ENCODE measurements at regions not wholly inside any gene's neighbourhood (a gene's known extent, or its start where the extent isn't known, plus 50 kb on each side); places are given as distances from the start of the nearest gene placed in this dataset.

DNA sequence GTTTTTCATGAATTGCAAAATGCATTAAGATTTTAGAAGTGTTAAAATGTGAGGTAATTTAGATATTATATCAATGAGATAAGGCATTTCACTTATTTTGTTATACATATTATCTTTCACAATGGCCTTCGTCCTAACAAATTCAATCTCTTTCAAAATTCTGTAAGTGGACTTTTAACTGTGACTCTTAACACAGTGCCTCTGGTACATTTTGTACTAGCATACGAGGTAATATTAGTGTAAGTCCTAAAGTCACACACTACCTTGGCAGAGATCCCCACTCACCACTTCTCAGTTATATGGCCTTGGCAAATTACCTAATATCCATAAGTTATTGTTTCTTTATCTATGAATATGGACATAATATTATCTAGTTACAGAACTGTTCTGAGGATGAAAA lies 101.3 kb upstream of the SLITRK6 start:
- no peak for TF ChIP-seq EZH2 (IDR thresholded peaks at IDR 0.05; ENCODE audit: low read length)
- TF ChIP-seq, protein P1, sequence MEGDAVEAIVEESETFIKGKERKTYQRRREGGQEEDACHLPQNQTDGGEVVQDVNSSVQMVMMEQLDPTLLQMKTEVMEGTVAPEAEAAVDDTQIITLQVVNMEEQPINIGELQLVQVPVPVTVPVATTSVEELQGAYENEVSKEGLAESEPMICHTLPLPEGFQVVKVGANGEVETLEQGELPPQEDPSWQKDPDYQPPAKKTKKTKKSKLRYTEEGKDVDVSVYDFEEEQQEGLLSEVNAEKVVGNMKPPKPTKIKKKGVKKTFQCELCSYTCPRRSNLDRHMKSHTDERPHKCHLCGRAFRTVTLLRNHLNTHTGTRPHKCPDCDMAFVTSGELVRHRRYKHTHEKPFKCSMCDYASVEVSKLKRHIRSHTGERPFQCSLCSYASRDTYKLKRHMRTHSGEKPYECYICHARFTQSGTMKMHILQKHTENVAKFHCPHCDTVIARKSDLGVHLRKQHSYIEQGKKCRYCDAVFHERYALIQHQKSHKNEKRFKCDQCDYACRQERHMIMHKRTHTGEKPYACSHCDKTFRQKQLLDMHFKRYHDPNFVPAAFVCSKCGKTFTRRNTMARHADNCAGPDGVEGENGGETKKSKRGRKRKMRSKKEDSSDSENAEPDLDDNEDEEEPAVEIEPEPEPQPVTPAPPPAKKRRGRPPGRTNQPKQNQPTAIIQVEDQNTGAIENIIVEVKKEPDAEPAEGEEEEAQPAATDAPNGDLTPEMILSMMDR (optimal IDR thresholded peaks at IDR 0.05 in 1 of 3, IDR thresholded peaks at IDR 0.05 in 1 of 3, conservative IDR thresholded peaks at IDR 0.05 in 1 of 3; ENCODE audit: extremely low read depth in 1 of 3, insufficient read depth in 2 of 3, low read length in 3 of 3) = no peak

All from keratinocyte (primary cell).